Endothelial cell of umbilical vein (primary cell): ENCODE measurements at regions not wholly inside any gene's neighbourhood (a gene's known extent, or its start where the extent isn't known, plus 50 kb on each side); places are given as distances from the start of the nearest gene placed in this dataset.

Experiments used
- BruUV-seq: library from RNA; stranded (reverse); fragments of 400-500 nt; replicated peaks from 2 replicates; lab custom pipeline; 2021; lab: Mats Ljungman, UMichigan
- CTCF ChIA-PET: fragments of 300-600, 350-600 bp; sonication (Branson Sonifier 250); formaldehyde crosslinking; loops from one replicate; lab custom pipeline; 2021; ENCODE audit warnings: antibody characterized with exemption, inconsistent platforms; lab: Charles Lee
- POLR2A ChIA-PET: fragments of 300-600, 350-600 bp; sonication (Branson Sonifier 250); formaldehyde crosslinking; loops from one replicate; lab custom pipeline; 2021; ENCODE audit warnings: antibody characterized with exemption, inconsistent platforms; lab: Charles Lee
- DNase-seq: peaks from one replicate; pipeline ENCODE4 v3.0.0-alpha.2; 2011; ENCODE audit warnings: low read depth, low spot score
- FAIRE-seq: peaks from 2 replicates; lab custom pipeline; 2011; peaks lifted over from hg19 to GRCh38; lab: Jason Lieb, UNC
- H2AFZ ChIP-seq: 2 replicates; pipeline ENCODE4 v1.6.0; 2012; ENCODE audit warnings: low read depth, low read length, control low read depth, inconsistent platforms
- H3K27ac ChIP-seq: 2 replicates; pipeline ENCODE4 v1.5.1; 2011; ENCODE audit warnings: low read depth, mild to moderate bottlenecking, control low read depth, low read length, moderate library complexity; ENCODE audit not compliant: insufficient read depth
- H3K27me3 ChIP-seq, 2 experiments: 2 replicates each; pipeline versions ENCODE4 v1.6.0 to v1.6.1; 2011; ENCODE audit warnings: low read length in 2 of 2, mixed read lengths in 1 of 2; ENCODE audit not compliant: control insufficient read depth in 2 of 2, insufficient read depth in 2 of 2
- H3K36me3 ChIP-seq, 2 experiments: 2 replicates in 1 of 2; 3 replicates in 1 of 2; pipeline ENCODE4 v1.5.1; 2011; ENCODE audit warnings: low read length in 2 of 2, mild to moderate bottlenecking in 1 of 2, moderate library complexity in 1 of 2; ENCODE audit not compliant: control insufficient read depth in 2 of 2, insufficient read depth in 2 of 2; ENCODE audit errors: extremely low read depth in 1 of 2
- H3K4me1 ChIP-seq: 3 replicates; pipeline ENCODE4 v1.5.1; 2011; ENCODE audit warnings: mild to moderate bottlenecking, low read length; ENCODE audit not compliant: control insufficient read depth, insufficient read depth; ENCODE audit errors: extremely low read depth
- H3K4me2 ChIP-seq: 2 replicates; pipeline ENCODE4 v1.6.1; 2011; ENCODE audit warnings: low read length, control low read depth, mixed read lengths; ENCODE audit not compliant: insufficient read depth
- H3K4me3 ChIP-seq, 3 experiments: fragments of 200-600 bp in 1 of 3; sonication (generic), shearing (Covaris generic) in 1 of 3; replicated peaks in 1 of 3; 2 replicates each; pipeline ENCODE4 v1.5.1; 2011 to 2016; ENCODE audit warnings: control low read depth in 3 of 3, low read length in 3 of 3, mild to moderate bottlenecking in 2 of 3, inconsistent platforms in 1 of 3, low read depth in 1 of 3, moderate library complexity in 1 of 3; ENCODE audit not compliant: insufficient read depth in 1 of 3
- H3K79me2 ChIP-seq: 2 replicates; pipeline ENCODE4 v1.6.0; 2012; ENCODE audit warnings: low read length, inconsistent platforms; ENCODE audit not compliant: control insufficient read depth, insufficient read depth
- H3K9ac ChIP-seq: replicated peaks from 2 replicates; pipeline ENCODE3; 2011; ENCODE audit warnings: low read length, control low read depth; ENCODE audit not compliant: insufficient read depth; ENCODE audit errors: extremely low read depth
- H3K9me1 ChIP-seq: replicated peaks from 3 replicates; pipeline ENCODE4 v1.6.0; 2011; ENCODE audit warnings: mild to moderate bottlenecking, low read length; ENCODE audit not compliant: control insufficient read depth, insufficient read depth; ENCODE audit errors: extremely low read depth
- H3K9me3 ChIP-seq: replicated peaks from 2 replicates; pipeline ENCODE4 v1.5.1; 2012; ENCODE audit warnings: low read length, inconsistent platforms; ENCODE audit not compliant: control insufficient read depth, insufficient read depth
- H4K20me1 ChIP-seq: replicated peaks from 2 replicates; pipeline ENCODE3; 2011; ENCODE audit warnings: mild to moderate bottlenecking, low read length; ENCODE audit not compliant: control insufficient read depth, insufficient read depth; ENCODE audit errors: extremely low read depth
- EZH2 ChIP-seq: IDR thresholded peaks from 2 replicates; pipeline ENCODE4 v1.6.1; 2012; ENCODE audit warnings: borderline replicate concordance, low read depth, mild to moderate bottlenecking, moderate library complexity, low read length, inconsistent platforms; ENCODE audit not compliant: severe bottlenecking
- FOS ChIP-seq: IDR thresholded peaks from 2 replicates; pipeline ENCODE4 v1.6.1; 2011; ENCODE audit warnings: mild to moderate bottlenecking, low read length, moderate library complexity, borderline replicate concordance; ENCODE audit not compliant: insufficient read depth
- GATA2 ChIP-seq: IDR thresholded peaks from 2 replicates; pipeline ENCODE4 v1.7.0; 2011; ENCODE audit warnings: low read depth, mild to moderate bottlenecking, moderate library complexity, mixed read lengths, low read length; ENCODE audit not compliant: insufficient read length, insufficient read depth
- JUN ChIP-seq: IDR thresholded peaks from 2 replicates; pipeline ENCODE4 v1.6.1; 2011; ENCODE audit warnings: borderline replicate concordance, low read depth; ENCODE audit not compliant: insufficient read length, insufficient read depth
- MYC ChIP-seq: IDR thresholded peaks from one replicate; pipeline ENCODE4 v1.6.1; 2011; ENCODE audit warnings: mild to moderate bottlenecking, low read depth, low read length
- POLR2A ChIP-seq: IDR thresholded peaks from 2 replicates; pipeline ENCODE4 v1.6.1; 2012; ENCODE audit warnings: low read depth, mild to moderate bottlenecking, control low read depth, low read length
- POLR2AphosphoS5 ChIP-seq: IDR thresholded peaks from 2 replicates; pipeline ENCODE4 v1.6.1; 2012; ENCODE audit warnings: low read depth, mild to moderate bottlenecking, control low read depth, low read length, moderate library complexity; ENCODE audit not compliant: insufficient read depth
- dilution Hi-C: fragments of 300-500 bp; cut with MboI; formaldehyde crosslinking; loops from one replicate; pipeline ENCODE4 v1.15.0; 2019; ENCODE audit warnings: low sequenced_read_pairs; ENCODE audit not compliant: extremely low pct_ligation_motif_present
- intact Hi-C: fragments of 100-400 bp; cut with micrococcal nuclease; formaldehyde crosslinking; loops from one replicate; pipeline ENCODE4 v1.10.0; 2022
- TF ChIP-seq, protein P1 (sequence below), 2 donors: IDR thresholded peaks; 1 replicate in 1 of 2; 2 replicates in 1 of 2; pipeline ENCODE4 v1.5.1; 2011; ENCODE audit warnings: low read length in 2 of 2, mild to moderate bottlenecking in 2 of 2, moderate library complexity in 2 of 2, control low read depth in 1 of 2, inconsistent platforms in 1 of 2, low read depth in 1 of 2; ENCODE audit not compliant: insufficient read depth in 1 of 2; ENCODE audit errors: extremely low read depth in 1 of 2
- TF ChIP-seq, protein P2 (sequence below): IDR thresholded peaks from 2 replicates; pipeline ENCODE4 v1.6.1; 2011; ENCODE audit not compliant: insufficient read depth, insufficient read length

DNA sequence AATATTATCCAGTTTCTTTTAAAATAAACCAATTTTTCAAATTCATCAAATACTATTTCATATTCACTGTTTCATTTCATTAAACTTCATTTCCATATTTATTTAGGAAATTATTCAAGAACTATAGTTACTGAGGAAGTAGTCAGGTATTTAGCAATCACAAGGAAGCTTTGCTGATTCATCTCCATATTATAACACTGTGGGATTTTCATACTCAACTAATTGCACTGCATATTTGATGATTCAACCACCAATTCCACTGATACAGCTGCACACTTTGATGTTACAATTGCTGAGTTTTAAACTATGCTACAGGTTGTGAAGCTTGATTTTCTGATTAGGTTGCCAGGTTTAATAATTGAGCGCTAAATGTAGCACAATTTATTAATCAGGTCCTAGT, 556.8 kb upstream of the SLITRK1 start:
- ChIA-PET POLR2A (no interaction called here), CTCF (no interaction called here)
- no peak overlapping the region for H3K4me3 ChIP-seq
- H3K27me3 ChIP-seq, result no peaks in the 10 kb centered on the region
- FAIRE-seq, result no peak
- no peaks in the 10 kb centered on the region for H3K4me1 ChIP-seq
- H3K36me3 ChIP-seq, result no peaks in the 10 kb centered on the region
- H3K9me1 ChIP-seq, result no peaks in the 10 kb centered on the region
- peaks cover 3% of the 10 kb centered on the region for H3K9me3 ChIP-seq
- BruUV-seq, result no TSS peak
- H2AFZ ChIP-seq, result no peak overlapping the region
- no peak overlapping the region for H3K4me2 ChIP-seq
- TF ChIP-seq JUN, result no peak
- TF ChIP-seq, protein P1, sequence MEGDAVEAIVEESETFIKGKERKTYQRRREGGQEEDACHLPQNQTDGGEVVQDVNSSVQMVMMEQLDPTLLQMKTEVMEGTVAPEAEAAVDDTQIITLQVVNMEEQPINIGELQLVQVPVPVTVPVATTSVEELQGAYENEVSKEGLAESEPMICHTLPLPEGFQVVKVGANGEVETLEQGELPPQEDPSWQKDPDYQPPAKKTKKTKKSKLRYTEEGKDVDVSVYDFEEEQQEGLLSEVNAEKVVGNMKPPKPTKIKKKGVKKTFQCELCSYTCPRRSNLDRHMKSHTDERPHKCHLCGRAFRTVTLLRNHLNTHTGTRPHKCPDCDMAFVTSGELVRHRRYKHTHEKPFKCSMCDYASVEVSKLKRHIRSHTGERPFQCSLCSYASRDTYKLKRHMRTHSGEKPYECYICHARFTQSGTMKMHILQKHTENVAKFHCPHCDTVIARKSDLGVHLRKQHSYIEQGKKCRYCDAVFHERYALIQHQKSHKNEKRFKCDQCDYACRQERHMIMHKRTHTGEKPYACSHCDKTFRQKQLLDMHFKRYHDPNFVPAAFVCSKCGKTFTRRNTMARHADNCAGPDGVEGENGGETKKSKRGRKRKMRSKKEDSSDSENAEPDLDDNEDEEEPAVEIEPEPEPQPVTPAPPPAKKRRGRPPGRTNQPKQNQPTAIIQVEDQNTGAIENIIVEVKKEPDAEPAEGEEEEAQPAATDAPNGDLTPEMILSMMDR (IDR thresholded peaks at IDR 0.05; ENCODE audit: extremely low read depth in 1 of 2, insufficient read depth in 1 of 2, low read depth in 1 of 2, low read length in 2 of 2), result no peak
- TF ChIP-seq MYC, result no peak
- no peak for TF ChIP-seq POLR2AphosphoS5
- no peak for TF ChIP-seq GATA2
- no peak for TF ChIP-seq FOS
- no peak for TF ChIP-seq POLR2A
- no peak for TF ChIP-seq EZH2
- TF ChIP-seq, protein P2, sequence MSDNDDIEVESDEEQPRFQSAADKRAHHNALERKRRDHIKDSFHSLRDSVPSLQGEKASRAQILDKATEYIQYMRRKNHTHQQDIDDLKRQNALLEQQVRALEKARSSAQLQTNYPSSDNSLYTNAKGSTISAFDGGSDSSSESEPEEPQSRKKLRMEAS, result no peak
- dilution Hi-C loops, result no loop called here
- no peak for DNase-seq
- H3K9ac ChIP-seq, result no peak overlapping the region
- H4K20me1 ChIP-seq, result no peaks in the 10 kb centered on the region
- H3K27ac ChIP-seq, result no peak overlapping the region
- no peaks in the 10 kb centered on the region for H3K79me2 ChIP-seq
- intact Hi-C loops, result no loop called here
